D721Med (cell line): ENCODE measurements at regions not wholly inside any gene's neighbourhood (a gene's known extent, or its start where the extent isn't known, plus 50 kb on each side); places are given as distances from the start of the nearest gene placed in this dataset.
"Not testable (repeated sequence)": the region's sequence is repeated elsewhere in the genome, so short reads cannot be mapped to it uniquely, and the experiment has no call there.

Experiments
- DNase-seq: peaks from one replicate; pipeline ENCODE4 v3.0.0; 2011; ENCODE audit warnings: low spot score; ENCODE audit not compliant: insufficient read length
- FAIRE-seq: peaks from 2 replicates; lab custom pipeline; 2011; peaks lifted over from hg19 to GRCh38; lab: Jason Lieb, UNC
- CTCF ChIP-seq: IDR thresholded peaks from 2 replicates; pipeline ENCODE4 v1.5.1; 2012; ENCODE audit warnings: mild to moderate bottlenecking, control low read depth; ENCODE audit not compliant: insufficient read depth; ENCODE audit errors: missing control alignments

- FAIRE-seq (no peak), DNase-seq (no peak)
- no peak for TF ChIP-seq CTCF
Observed at GRCh38 chr2:114265261-114265660, 177.2 kb upstream of the DPP10 start.

DNA sequence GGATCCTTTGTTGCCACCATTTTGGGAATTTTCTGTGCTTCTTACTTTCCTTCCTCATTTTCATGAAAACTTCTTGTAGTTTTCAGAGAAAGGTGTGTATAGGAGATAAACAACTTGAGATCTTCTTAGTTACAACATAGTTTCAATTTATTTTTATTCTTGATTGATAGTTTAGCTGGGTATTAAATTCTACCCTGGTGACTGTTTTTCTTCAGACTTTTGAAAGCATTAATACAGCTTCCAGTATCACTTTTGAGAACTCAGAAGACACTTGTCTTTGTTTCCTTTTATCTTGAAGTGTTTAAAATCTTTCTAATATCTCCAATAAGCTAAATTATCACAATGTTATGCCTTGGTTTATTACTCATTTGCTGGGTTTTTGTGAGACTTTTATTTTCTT is 167.5 kb upstream of the DPP10 start:
- DNase-seq (no peak), FAIRE-seq (no peak)
- no peak for TF ChIP-seq CTCF

DNA sequence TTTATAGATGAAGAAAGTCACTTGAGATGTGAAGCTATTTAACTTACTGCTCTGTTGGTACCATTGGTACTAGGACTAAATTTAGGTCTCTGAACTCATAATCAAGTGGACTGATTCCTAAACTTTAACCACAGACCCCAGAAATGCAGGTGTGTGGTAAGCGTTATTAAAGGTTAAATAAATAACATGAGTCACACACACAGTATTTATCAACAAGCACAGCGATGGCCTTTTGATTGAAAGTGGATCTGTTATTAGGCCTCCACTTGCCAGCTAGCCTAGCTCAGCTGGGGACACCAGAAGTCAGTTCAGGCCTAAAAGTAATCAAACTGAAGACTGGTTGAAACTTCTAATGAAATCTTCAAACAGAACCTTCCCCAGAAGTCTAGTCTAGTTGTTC is 161.3 kb upstream of the DPP10 start:
- FAIRE-seq (no peak), DNase-seq (no peak)
- no peak for TF ChIP-seq CTCF

- no peak for FAIRE-seq
- no peak for TF ChIP-seq CTCF
- DNase-seq, result no peak
Observed at GRCh38 chr2:114283774-114284173, 158.7 kb upstream of the DPP10 start.

DNA sequence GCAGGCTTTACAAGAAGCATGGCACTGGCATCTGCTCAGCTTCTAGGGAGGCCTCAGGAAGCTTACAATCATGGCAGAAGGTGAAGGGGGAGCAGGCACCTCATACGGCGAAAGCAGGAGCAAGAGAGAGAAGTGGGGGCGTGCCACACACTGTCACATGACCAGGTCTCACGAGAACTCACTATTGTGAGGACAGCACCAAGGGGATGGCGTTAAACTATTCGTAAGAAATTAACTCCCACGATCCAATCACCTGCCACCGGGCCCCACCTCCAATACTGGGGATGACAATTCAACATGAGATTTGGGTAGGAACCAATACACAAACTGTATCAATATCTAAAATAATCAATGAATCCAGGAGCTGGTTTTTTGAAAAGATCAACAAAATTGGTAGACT is 156.0 kb upstream of the DPP10 start:
- FAIRE-seq, result no peak
- no peak for TF ChIP-seq CTCF

DNA sequence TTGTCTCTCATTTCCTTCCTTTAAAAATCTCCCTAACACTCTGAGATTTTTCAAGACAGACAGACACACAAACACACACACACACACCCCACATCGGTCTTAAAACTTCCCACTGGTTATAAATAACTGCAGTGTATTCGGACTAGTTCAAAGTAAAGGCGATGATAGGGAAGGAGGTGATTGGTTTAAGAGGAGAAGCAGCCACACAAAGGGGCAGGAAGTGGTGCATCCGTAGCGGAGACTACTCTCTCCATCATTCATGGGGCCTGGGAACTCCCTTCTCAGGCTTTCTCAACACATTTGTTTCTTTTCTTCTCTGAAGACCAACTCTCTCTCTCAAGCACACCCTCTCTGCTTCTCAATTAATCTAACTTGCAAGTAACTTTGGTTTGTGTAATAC is 149.1 kb upstream of the DPP10 start:
- TF ChIP-seq CTCF, result no peak
- no peak for DNase-seq
- no peak for FAIRE-seq

More for the DNA sequence above, 156.0 kb upstream of the DPP10 start:
- no peak for DNase-seq

- DNase-seq (no peak), FAIRE-seq (no peak)
- TF ChIP-seq CTCF, result no peak
Observed at GRCh38 chr2:114294741-114295140, 147.7 kb upstream of the DPP10 start.

DNA sequence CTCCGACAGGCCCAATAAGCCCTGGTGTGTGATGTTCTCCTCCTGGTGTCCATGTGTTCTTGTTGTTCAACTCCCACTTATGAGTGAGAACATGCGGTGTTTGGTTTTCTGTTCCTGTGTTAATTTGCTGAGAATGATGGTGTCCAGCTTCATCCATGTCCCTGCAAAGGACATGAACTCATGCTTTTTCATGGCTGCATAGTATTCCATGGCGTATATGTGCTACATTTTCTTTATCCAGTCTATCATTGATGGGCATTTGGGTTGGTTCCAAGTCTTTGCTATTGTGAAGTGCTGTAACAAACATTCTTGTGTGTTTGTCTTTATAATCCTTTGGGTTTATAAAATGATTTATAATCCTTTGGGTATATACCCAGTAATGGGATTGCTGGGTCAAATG is 142.1 kb upstream of the DPP10 start:
- FAIRE-seq, DNase-seq: not testable (repeated sequence)
